Testis (tissue), 2 donors: ENCODE measurements at regions not wholly inside any gene's neighbourhood (a gene's known extent, or its start where the extent isn't known, plus 50 kb on each side); places are given as distances from the start of the nearest gene placed in this dataset.

Source experiments
- DNase-seq: peaks from one replicate; pipeline ENCODE4 v3.0.0-alpha.2; 2019
- H3K27ac ChIP-seq, 2 donors: fragments of 200-600 bp; sonication (generic); one replicate each; pipeline ENCODE4 v1.5.1; 2019
- H3K27me3 ChIP-seq: fragments of 200-600 bp; sonication (generic); one replicate; pipeline ENCODE4 v1.5.1; 2019
- H3K36me3 ChIP-seq: fragments of 200-600 bp; sonication (generic); one replicate; pipeline ENCODE4 v1.5.1; 2017; ENCODE audit warnings: low read depth; ENCODE audit errors: missing control alignments
- H3K4me1 ChIP-seq: fragments of 200-600 bp; sonication (generic); one replicate; pipeline ENCODE4 v1.5.1; 2019
- H3K4me3 ChIP-seq, 2 donors: fragments of 200-600 bp; sonication (generic); one replicate each; pipeline ENCODE4 v1.5.1; 2017 to 2019
- H3K9me3 ChIP-seq: fragments of 200-600 bp; sonication (generic); one replicate; pipeline ENCODE4 v1.5.1; 2017
- POLR2A ChIP-seq: fragments of 450-650 bp; IDR thresholded peaks from one replicate; pipeline ENCODE4 v1.6.1; 2017; ENCODE audit warnings: antibody characterized with exemption, mild to moderate bottlenecking, moderate library complexity
- WGBS, 2 donors: methylation state at CpG; one replicate each; pipeline ENCODE4 v1.1.5; 2018; 5-methylcytosine and 5-hydroxymethylcytosine counted together
- intact Hi-C: fragments of 100-400 bp; cut with DNase I; formaldehyde crosslinking; loops from one replicate; pipeline ENCODE4 v1.15.1; 2023; ENCODE audit warnings: low total_unique reads
- TF ChIP-seq, protein P1 (sequence below), 3 experiments: fragments of 450-650 bp in 2 of 3; fragments of 200-600 bp in 1 of 3; sonication (generic) in 1 of 3; IDR thresholded peaks; one replicate each; pipeline ENCODE4 v1.5.1; 2016 to 2019; ENCODE audit warnings: antibody characterized with exemption in 3 of 3, mild to moderate bottlenecking in 2 of 3, moderate library complexity in 1 of 3

DNA sequence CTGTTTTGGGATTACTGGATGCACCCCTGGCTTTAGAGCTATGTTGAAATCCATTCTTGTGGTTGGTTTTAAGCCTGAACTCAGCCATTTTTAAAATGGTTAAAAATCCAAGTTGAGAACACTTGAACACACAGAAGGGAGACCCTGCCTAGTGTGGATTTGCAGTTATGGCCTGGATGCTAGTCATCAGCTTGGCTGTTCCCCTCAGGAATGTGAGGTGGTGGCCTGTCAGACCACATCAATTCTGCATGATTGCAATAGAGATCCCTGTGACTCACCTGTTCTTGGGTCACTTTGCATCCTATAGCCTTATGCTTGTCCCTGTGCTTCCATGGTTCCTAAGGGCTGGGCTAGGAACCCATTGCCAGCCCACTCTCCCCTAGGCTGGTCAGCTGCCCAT lies 454.1 kb downstream of the ATP23 start:
- intact Hi-C loops, result no loop called here
- Histone ChIP-seq H3K27me3 (no peaks in the 10 kb centered on the region), H3K4me1 (no peaks in the 10 kb centered on the region), H3K36me3 (no peaks in the 10 kb centered on the region), H3K9me3 (no peaks in the 10 kb centered on the region), H3K4me3 (no peak overlapping the region), H3K27ac (no peak overlapping the region)
- no peak for DNase-seq
- no peak for TF ChIP-seq POLR2A
- TF ChIP-seq, protein P1, sequence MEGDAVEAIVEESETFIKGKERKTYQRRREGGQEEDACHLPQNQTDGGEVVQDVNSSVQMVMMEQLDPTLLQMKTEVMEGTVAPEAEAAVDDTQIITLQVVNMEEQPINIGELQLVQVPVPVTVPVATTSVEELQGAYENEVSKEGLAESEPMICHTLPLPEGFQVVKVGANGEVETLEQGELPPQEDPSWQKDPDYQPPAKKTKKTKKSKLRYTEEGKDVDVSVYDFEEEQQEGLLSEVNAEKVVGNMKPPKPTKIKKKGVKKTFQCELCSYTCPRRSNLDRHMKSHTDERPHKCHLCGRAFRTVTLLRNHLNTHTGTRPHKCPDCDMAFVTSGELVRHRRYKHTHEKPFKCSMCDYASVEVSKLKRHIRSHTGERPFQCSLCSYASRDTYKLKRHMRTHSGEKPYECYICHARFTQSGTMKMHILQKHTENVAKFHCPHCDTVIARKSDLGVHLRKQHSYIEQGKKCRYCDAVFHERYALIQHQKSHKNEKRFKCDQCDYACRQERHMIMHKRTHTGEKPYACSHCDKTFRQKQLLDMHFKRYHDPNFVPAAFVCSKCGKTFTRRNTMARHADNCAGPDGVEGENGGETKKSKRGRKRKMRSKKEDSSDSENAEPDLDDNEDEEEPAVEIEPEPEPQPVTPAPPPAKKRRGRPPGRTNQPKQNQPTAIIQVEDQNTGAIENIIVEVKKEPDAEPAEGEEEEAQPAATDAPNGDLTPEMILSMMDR (IDR thresholded peaks at IDR 0.05), result no peak

GRCh38 chr12:58396239-58396638 lies 454.9 kb downstream of the ATP23 start:
- Histone ChIP-seq H3K27me3 (no peaks in the 10 kb centered on the region), H3K4me1 (no peaks in the 10 kb centered on the region), H3K27ac (no peak overlapping the region), H3K9me3 (no peaks in the 10 kb centered on the region), H3K4me3 (no peak overlapping the region), H3K36me3 (no peaks in the 10 kb centered on the region)
- DNase-seq, result no peak
- no peak for TF ChIP-seq POLR2A
- TF ChIP-seq, protein P1 (IDR thresholded peaks at IDR 0.05), result no peak
- WGBS, 2 donors, result 77 to 87% methylated on average over 2 of the region's 2 CpGs
- intact Hi-C loops, result no loop called here

GRCh38 chr12:58405363-58405762 lies 464.0 kb downstream of the ATP23 start:
- H3K4me1 ChIP-seq, result peaks cover 11% of the 10 kb centered on the region
- intact Hi-C loops, result no loop called here
- TF ChIP-seq, protein P1 (IDR thresholded peaks at IDR 0.05), result no peak
- TF ChIP-seq POLR2A, result no peak

GRCh38 chr12:58408516-58408915 lies 467.1 kb downstream of the ATP23 start:
- 10 to 33% methylated on average over 1 of the region's 1 CpG for WGBS, 2 donors
- Histone ChIP-seq H3K4me1 (peaks cover 28% of the 10 kb centered on the region), H3K27ac (peak overlapping the region in 1 of 2 donors; percentile 4), H3K4me3 (no peak overlapping the region), H3K36me3 (no peaks in the 10 kb centered on the region), H3K27me3 (no peaks in the 10 kb centered on the region), H3K9me3 (no peaks in the 10 kb centered on the region)
- intact Hi-C loops, result no loop called here
- TF ChIP-seq, protein P1 (IDR thresholded peaks at IDR 0.05), result no peak
- TF ChIP-seq POLR2A, result no peak
- peak; percentile 60 for DNase-seq

More at GRCh38 chr12:58405363-58405762, 464.0 kb downstream of the ATP23 start:
- Histone ChIP-seq H3K4me3 (no peak overlapping the region), H3K27me3 (no peaks in the 10 kb centered on the region), H3K36me3 (no peaks in the 10 kb centered on the region), H3K9me3 (no peaks in the 10 kb centered on the region), H3K27ac (no peak overlapping the region)
- DNase-seq, result no peak
- WGBS, 2 donors, result 92 to 93% methylated on average over 4 of the region's 4 CpGs

GRCh38 chr12:58412461-58413060 lies 471.2 kb downstream of the ATP23 start:
- H3K36me3 ChIP-seq, result no peaks in the 10 kb centered on the region
- H3K9me3 ChIP-seq, result no peaks in the 10 kb centered on the region
- peaks cover 32% of the 10 kb centered on the region for H3K4me1 ChIP-seq
- H3K27ac ChIP-seq, result peak overlapping the region in 1 of 2 donors; percentile 32
- no peak overlapping the region for H3K4me3 ChIP-seq
- intact Hi-C loops, result no loop called here
- WGBS, 2 donors, result 55 to 74% methylated on average over 2 of the region's 2 CpGs
- TF ChIP-seq, protein P1 (IDR thresholded peaks at IDR 0.05), result no peak
- no peak for TF ChIP-seq POLR2A
- no peaks in the 10 kb centered on the region for H3K27me3 ChIP-seq
- DNase-seq, result no peak
